ENCODE measurements at regions not wholly inside any gene's neighbourhood (a gene's known extent, or its start where the extent isn't known, plus 50 kb on each side); places are given as distances from the start of the nearest gene placed in this dataset.

- H3F3A ChIP-seq (ENCODE audit: low read length, unreplicated experiment), result no peaks in the 10 kb centered on the region
- H3K9me3 ChIP-seq (ENCODE audit: low read length), result no peaks in the 10 kb centered on the region
- no peaks in the 10 kb centered on the region for H4K20me1 ChIP-seq (ENCODE audit: low read length)
- intact Hi-C loops (cut with micrococcal nuclease), result no loop called here
- ChIA-PET CTCF (no interaction called here), POLR2A (ENCODE audit: unreplicated experiment) (no interaction called here)
- no peaks in the 10 kb centered on the region for H3K79me2 ChIP-seq (ENCODE audit: low read length)
- DNase-seq (peak; percentile 71), ATAC-seq (no peak)
- no peak overlapping the region for H3K27ac ChIP-seq (ENCODE audit: low read length)
- no peak overlapping the region for H2AFZ ChIP-seq (ENCODE audit: low read length)
- BruUV-seq (replicated peaks), result no TSS peak
- no peak overlapping the region for H3K4me2 ChIP-seq (ENCODE audit: low read length)
- no peak overlapping the region for H3K9ac ChIP-seq (ENCODE audit: low read length)
- no peaks in the 10 kb centered on the region for H3K27me3 ChIP-seq (ENCODE audit: low read length)
- no peaks in the 10 kb centered on the region for H3K36me3 ChIP-seq (ENCODE audit: low read depth, low read length)
- no peaks in the 10 kb centered on the region for H3K9me2 ChIP-seq (replicated peaks; ENCODE audit: low read length)
- H3K4me1 ChIP-seq (ENCODE audit: insufficient read depth, low read length), result no peaks in the 10 kb centered on the region
- H3K4me3 ChIP-seq (ENCODE audit: low read length), result no peak overlapping the region
- TF ChIP-seq EZH2 (IDR thresholded peaks at IDR 0.05; ENCODE audit: low read length, unreplicated experiment), result no peak
- no peak for TF ChIP-seq EZH2phosphoT487 (IDR thresholded peaks at IDR 0.05; ENCODE audit: borderline replicate concordance, low read length)
- TF ChIP-seq, protein P1, sequence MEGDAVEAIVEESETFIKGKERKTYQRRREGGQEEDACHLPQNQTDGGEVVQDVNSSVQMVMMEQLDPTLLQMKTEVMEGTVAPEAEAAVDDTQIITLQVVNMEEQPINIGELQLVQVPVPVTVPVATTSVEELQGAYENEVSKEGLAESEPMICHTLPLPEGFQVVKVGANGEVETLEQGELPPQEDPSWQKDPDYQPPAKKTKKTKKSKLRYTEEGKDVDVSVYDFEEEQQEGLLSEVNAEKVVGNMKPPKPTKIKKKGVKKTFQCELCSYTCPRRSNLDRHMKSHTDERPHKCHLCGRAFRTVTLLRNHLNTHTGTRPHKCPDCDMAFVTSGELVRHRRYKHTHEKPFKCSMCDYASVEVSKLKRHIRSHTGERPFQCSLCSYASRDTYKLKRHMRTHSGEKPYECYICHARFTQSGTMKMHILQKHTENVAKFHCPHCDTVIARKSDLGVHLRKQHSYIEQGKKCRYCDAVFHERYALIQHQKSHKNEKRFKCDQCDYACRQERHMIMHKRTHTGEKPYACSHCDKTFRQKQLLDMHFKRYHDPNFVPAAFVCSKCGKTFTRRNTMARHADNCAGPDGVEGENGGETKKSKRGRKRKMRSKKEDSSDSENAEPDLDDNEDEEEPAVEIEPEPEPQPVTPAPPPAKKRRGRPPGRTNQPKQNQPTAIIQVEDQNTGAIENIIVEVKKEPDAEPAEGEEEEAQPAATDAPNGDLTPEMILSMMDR (conservative IDR thresholded peaks at IDR 0.05; ENCODE audit: low read depth, low read length), result no peak
Observed at GRCh38 chr4:14196131-14196530, 568.6 kb upstream of the BOD1L1 start.

DNA sequence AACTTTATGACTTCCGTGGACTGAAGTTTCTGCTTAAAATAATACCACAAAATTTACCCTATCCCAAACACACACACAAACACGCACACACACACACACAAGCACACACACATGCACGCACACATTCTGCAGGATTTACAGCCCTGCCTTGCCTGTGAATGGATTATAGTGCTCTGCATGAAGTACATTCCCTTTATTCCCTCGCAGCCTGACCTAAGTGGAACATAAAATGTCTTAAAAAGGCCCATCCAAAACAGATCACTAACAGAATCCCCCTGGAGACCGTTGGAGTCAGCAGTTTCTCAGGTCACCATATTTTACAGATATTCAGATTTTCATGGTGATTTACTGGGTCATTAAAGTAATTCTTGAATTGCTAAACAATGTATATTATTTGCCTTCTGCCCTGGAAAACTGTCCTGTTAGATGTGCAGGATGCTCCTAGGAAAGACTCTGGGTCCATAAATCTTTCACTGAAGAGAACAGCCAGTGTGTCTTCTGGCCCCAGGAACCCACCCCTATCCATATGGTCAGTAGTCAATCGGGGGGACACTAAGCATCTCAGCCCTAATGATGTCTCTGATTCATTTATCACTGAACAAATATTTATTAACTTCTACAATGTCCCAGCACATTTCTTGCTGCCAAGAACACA lies 587.7 kb upstream of the BOD1L1 start:
- no peaks in the 10 kb centered on the region for H3K9me3 ChIP-seq (ENCODE audit: low read length)
- no peak for TF ChIP-seq EZH2phosphoT487 (IDR thresholded peaks at IDR 0.05; ENCODE audit: borderline replicate concordance, low read length)
- no peak for TF ChIP-seq EZH2 (IDR thresholded peaks at IDR 0.05; ENCODE audit: low read length, unreplicated experiment)
- TF ChIP-seq, protein P1 (conservative IDR thresholded peaks at IDR 0.05; ENCODE audit: low read depth, low read length), result no peak
- DNase-seq (no peak), ATAC-seq (no peak)
- H3K9ac ChIP-seq (ENCODE audit: low read length), result no peak overlapping the region
- no peak overlapping the region for H3K27ac ChIP-seq (ENCODE audit: low read length)
- H2AFZ ChIP-seq (ENCODE audit: low read length), result no peak overlapping the region
- H3K4me1 ChIP-seq (ENCODE audit: insufficient read depth, low read length), result no peaks in the 10 kb centered on the region
- no peak overlapping the region for H3K4me3 ChIP-seq (ENCODE audit: low read length)
- intact Hi-C loops (cut with micrococcal nuclease), result no loop called here
- no peak overlapping the region for H3K4me2 ChIP-seq (ENCODE audit: low read length)
- no peaks in the 10 kb centered on the region for H3F3A ChIP-seq (ENCODE audit: low read length, unreplicated experiment)
- H3K79me2 ChIP-seq (ENCODE audit: low read length), result no peaks in the 10 kb centered on the region
- no TSS peak for BruUV-seq (replicated peaks)
- H3K36me3 ChIP-seq (ENCODE audit: low read depth, low read length), result no peaks in the 10 kb centered on the region
- no peaks in the 10 kb centered on the region for H3K9me2 ChIP-seq (replicated peaks; ENCODE audit: low read length)
- ChIA-PET POLR2A (ENCODE audit: unreplicated experiment) (no interaction called here), CTCF (no interaction called here)
- H4K20me1 ChIP-seq (ENCODE audit: low read length), result no peaks in the 10 kb centered on the region
- H3K27me3 ChIP-seq (ENCODE audit: low read length), result no peaks in the 10 kb centered on the region

DNA sequence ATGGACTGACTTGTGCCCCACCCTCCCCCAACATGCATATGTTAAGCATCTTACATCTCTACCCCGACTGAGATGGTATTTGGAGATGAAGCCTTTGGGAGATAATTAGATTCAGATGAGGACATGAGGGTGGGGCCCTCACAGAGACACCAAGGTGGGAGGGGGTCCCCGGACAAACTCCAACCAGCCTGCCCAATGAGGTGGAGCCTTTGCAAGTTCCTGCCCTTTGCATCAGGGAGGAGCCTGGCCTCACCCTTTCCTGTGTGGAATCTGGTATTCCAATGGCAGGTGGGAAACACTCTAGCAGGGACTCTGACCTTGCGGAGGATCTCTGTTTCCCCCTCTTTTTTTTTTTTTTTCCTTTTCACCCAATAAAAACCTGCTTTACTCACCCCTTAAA lies 589.9 kb upstream of the BOD1L1 start:
- POLR2A ChIA-PET (ENCODE audit: unreplicated experiment), result no interaction called here
- no peaks in the 10 kb centered on the region for H3K4me1 ChIP-seq (ENCODE audit: insufficient read depth, low read length)
- H3K4me3 ChIP-seq (ENCODE audit: low read length), result no peak overlapping the region
- H3K9me2 ChIP-seq (replicated peaks; ENCODE audit: low read length), result no peaks in the 10 kb centered on the region
- no peaks in the 10 kb centered on the region for H3K36me3 ChIP-seq (ENCODE audit: low read depth, low read length)
- no peak overlapping the region for H3K27ac ChIP-seq (ENCODE audit: low read length)
- TF ChIP-seq EZH2 (IDR thresholded peaks at IDR 0.05; ENCODE audit: low read length, unreplicated experiment) (no peak), EZH2phosphoT487 (IDR thresholded peaks at IDR 0.05; ENCODE audit: borderline replicate concordance, low read length) (no peak)
- TF ChIP-seq, protein P1 (conservative IDR thresholded peaks at IDR 0.05; ENCODE audit: low read depth, low read length), result no peak
- no peak for DNase-seq
- intact Hi-C loops (cut with micrococcal nuclease), result no loop called here
- no peaks in the 10 kb centered on the region for H4K20me1 ChIP-seq (ENCODE audit: low read length)
- H3F3A ChIP-seq (ENCODE audit: low read length, unreplicated experiment), result no peaks in the 10 kb centered on the region
- no peaks in the 10 kb centered on the region for H3K9me3 ChIP-seq (ENCODE audit: low read length)
- H2AFZ ChIP-seq (ENCODE audit: low read length), result no peak overlapping the region
- no peaks in the 10 kb centered on the region for H3K27me3 ChIP-seq (ENCODE audit: low read length)
- no peaks in the 10 kb centered on the region for H3K79me2 ChIP-seq (ENCODE audit: low read length)
- no peak overlapping the region for H3K4me2 ChIP-seq (ENCODE audit: low read length)
- ATAC-seq, result no peak
- H3K9ac ChIP-seq (ENCODE audit: low read length), result no peak overlapping the region
- CTCF ChIA-PET, result no interaction called here
- BruUV-seq (replicated peaks), result no TSS peak
